Stimulated activated CD8-positive, alpha-beta memory T cell treated with anti-CD3 and anti-CD28 coated beads, Interleukin-15, amount 100 ng/mL, for 1 hour (primary cell): ENCODE measurements at regions not wholly inside any gene's neighbourhood (a gene's known extent, or its start where the extent isn't known, plus 50 kb on each side); places are given as distances from the start of the nearest gene placed in this dataset.

Experiments
- DNase-seq: peaks from one replicate; pipeline ENCODE4 v3.0.0-alpha.2; 2020; ENCODE audit warnings: low read depth

GRCh38 chr1:4424766-4425165 is 229.6 kb upstream of the AJAP1 start:
- DNase-seq = no peak

GRCh38 chr1:4425892-4426291 is 228.5 kb upstream of the AJAP1 start:
- DNase-seq = no peak

GRCh38 chr1:4428711-4429110 is 225.7 kb upstream of the AJAP1 start:
- no peak for DNase-seq

DNA sequence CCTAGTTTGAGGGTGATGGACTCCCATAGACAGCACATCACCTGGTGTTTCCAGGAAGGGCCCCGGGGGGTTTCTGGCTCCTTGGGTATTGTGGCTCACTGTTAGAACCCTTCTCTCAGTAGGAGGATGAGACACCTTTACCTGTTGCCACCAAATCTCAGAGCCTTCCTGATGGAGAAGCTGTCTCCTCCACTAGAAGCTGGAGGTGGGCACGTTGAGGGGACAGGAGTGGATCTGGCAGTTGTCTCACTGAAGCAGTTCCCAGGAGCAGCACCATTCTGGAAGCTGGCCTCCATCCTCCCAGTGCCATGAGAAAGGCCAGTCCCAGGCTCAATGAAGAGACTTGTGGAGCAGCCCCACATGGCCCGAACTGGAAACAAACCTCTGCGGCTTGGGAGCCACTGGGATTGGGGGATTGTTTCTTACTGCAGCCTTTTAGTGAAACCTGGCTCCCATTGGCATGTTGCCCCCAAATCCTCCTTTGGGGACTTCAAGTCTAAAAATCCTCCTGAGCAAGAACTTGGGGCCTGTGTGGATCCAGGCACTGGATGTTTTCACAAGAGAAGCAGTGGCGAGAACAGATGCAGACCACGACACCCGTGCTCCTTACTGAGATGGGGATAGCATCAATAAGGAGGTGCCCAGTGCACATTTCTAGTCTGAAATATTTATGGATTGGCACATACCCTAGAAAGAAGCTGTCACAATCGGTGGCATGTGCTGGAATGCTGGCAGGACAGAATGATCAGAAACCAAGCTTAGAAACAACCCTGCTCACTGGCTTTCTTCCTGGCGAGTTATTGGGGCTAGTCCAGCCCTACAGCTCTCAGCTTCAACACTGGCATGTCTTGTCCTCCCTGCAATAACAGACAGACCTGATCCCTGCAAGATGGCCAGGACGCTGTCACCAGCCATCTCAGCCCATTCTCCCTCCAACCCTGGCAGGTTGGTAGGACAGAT is 223.7 kb upstream of the AJAP1 start:
- DNase-seq = no peak

- no peak for DNase-seq
Observed at GRCh38 chr1:4431491-4431890, 222.9 kb upstream of the AJAP1 start.

DNA sequence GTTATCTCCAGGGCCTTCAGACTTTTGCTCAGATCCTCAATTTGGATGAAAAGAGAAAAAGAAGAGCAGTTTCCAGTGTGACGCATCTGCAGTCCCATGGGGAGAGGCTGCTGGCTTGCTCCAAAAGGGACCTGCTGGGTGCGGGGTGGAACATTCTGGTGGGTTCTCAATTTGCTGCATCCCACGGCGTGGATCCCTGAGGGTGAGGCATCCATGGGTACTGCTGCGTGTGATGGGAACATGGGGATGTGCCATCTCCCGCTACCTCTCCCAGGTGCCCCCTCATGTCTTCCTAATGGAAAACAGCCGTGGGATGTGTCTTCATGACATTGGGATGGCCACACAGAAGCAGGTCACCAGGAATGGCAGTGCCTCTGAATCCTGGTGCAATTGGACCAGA is 221.3 kb upstream of the AJAP1 start:
- DNase-seq = no peak

- no peak for DNase-seq
Observed at GRCh38 chr1:4444086-4444485, 210.3 kb upstream of the AJAP1 start.

DNA sequence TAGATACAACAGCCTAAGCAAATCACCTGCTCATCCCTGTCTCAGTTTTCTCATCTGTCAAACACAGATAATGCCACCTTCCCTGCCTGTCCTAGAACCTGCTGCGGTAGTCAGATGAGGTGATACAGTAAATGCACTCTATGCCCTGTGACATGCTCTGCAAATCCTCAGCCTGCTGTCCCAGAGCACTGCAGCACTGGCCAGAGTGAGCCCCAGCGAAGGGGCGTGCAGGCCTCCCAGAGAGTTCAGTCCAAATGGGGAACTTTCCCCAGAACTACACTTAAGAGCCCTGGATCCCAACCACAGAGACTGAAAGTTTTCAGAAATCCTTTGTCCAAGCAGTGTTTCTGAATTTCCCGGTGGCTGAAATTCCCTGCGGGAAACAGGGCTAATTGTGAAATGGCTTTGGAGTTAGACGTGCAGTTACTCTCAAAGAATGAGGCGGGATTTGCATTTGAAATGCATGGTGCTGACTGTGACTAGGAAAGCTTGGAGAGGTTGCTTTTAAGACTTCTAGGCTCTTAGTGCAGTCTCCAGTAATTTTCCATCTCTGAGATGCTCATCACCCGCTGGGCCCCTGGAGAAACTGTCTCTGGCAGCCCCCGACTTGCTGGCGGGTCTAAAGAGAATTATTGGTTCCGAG is 206.5 kb upstream of the AJAP1 start:
- DNase-seq = no peak

DNA sequence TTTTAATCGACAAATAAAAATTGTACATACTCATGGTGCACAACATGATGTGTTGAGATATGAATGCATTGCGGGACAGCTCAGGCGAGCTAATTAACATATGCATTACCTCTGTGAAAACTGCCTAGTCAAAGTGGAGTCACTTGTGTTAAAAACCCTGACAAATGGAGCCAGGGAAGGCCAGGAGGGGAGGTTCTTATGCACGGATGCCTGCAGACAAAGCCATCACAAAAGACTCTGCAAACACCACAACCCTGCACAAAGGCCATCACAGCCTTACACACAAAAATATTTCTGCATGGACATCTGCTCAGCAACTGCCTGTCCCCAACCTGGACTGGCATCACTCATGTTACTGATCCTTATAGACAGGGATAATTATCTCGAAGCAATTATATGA is 204.4 kb upstream of the AJAP1 start:
- no peak for DNase-seq

- DNase-seq = no peak
Observed at GRCh38 chr1:4452701-4453100, 201.7 kb upstream of the AJAP1 start.

DNA sequence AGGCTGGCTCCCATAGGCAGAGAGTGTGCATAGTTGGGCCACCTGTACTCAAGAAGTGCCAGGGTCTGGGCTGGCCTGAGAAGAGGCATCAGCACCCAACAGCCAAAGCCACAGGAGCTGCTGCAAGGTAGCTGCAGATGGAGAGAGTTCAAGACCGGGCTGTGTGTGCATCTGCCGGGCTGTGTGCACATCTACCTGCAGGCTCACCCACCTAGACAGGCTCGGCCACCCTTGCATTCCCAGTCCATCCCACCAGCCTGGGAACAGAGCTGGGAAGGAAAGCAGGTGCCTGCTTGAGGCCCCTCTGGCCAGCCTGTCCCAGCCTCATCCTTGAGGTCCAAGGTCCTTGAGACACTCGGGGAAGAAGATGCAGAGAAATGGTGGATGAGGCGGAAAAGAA is 194.4 kb upstream of the AJAP1 start:
- no peak for DNase-seq

DNA sequence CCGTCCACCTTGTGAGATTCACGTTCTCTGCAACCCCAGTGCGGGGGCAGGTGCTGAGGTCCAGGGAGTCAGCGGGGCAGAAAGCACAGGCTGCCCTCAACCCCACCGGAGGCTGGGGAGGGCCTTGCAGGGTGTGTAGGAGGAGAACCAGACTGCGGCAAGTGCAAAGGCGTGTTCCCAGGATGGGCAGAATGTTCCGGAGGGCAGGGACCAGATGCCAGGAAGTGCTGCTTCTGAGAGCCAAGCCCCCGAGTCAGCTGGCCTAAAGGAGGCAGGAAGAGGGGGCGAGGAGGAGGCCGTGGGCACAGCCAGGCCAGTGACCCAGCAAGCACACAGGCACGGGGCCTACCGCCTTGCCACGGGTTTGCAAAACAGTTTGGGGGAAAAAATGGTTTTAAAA is 193.8 kb upstream of the AJAP1 start:
- DNase-seq = no peak

DNA sequence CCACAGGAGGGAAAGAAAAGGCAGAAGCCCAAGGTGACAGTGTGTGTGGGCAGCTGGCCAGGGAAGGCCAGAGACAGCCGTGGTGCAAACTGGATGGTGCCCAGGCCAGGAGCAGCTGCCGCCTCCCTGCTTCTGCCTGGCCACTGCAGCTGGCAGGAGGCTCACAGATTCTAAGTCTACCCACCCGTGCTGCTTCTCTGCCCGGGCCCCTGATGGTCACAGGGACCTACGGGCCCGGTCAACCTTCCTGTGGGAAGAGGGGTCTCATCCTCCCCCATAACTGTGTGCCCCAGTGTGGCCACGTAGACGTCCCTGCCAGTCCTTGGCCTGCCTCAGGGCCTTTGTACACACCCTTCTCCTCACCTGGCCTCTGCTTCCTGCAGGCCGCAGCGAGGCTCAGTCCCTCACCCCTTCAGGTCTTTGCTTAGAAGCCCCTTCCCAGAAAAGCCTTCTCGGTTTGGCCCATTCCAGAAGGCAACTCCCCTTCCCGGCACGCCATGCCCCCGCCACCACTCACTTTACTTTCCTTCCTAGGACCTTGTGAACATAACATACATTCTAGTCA is 192.6 kb upstream of the AJAP1 start:
- no peak for DNase-seq

- DNase-seq = no peak
Observed at GRCh38 chr1:4462831-4463484, 191.5 kb upstream of the AJAP1 start.

- DNase-seq = no peak
Observed at GRCh38 chr1:4463631-4464030, 190.8 kb upstream of the AJAP1 start.

DNA sequence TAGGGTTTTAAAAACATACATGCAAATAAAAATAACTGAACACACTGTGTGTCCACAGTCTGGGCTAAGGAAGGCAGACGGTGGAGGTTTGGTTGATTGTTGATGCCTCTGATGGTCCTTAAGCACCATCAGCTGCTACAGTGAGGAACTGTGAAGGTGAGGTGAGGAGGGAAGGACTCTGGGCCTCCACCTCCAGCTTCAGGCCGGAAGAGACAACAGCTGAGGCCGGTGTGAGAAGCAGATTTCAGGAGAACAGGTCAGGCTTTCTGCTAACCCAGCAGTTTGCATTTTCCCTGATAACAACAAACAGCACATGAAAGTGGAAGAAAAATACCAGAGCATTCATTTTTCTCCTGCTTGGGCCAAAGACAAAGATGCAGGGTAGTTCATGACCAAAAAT is 189.9 kb upstream of the AJAP1 start:
- no peak for DNase-seq

- DNase-seq = no peak
Observed at GRCh38 chr1:4467241-4467640, 187.2 kb upstream of the AJAP1 start.

- DNase-seq = no peak
Observed at GRCh38 chr1:4468386-4468785, 186.0 kb upstream of the AJAP1 start.

DNA sequence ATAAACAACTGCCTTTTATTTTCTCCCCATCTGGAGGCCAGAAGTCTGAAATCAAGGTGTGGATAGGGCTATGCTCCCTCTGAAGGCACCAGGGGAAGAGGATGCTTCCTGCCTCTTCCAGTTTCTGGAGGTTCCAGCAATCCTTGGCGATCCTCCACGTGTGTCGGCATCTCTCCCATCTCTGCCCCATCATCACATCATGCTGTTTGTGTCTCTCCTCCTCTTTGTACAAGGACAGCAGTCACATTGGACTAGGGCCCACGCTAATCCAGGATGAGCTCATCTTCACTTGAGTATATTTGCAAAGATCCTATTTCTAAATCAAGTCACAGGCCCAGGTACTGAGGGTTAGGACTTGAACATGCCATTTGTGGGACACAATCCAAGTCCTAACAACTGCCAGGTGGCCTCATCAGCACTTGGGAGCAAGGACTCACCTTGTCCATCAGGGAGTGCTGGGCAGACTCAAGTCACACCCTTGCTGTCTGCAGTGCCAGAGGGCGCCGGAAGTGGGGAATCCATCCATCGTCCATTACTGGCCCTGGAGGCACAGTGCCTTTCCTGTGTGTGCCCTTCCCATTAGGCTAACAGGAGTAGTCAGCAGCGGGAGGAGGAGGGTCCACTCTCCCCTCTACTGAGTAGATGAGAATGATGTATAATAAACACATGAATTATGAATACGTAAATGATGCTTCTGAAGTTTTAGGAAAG is 185.4 kb upstream of the AJAP1 start:
- DNase-seq = no peak

DNA sequence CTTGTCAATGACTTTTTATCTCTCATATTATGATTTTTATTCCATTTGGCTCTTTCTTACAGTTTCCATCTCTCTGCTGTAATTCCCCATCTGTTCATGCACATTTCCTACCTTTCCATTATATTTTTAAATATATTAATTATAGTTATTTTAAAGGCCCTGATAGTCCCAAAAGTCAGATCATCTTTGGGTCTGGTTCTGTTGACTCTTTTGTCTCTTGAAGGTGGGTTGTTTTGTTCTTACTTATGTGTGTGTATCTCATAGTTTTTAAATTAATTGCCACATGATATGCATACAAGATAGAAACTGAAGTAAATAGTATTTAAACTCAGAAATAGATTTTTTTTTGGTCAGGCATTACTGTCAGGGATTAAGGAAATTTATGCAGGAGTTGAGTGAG is 178.0 kb upstream of the AJAP1 start:
- no peak for DNase-seq

DNA sequence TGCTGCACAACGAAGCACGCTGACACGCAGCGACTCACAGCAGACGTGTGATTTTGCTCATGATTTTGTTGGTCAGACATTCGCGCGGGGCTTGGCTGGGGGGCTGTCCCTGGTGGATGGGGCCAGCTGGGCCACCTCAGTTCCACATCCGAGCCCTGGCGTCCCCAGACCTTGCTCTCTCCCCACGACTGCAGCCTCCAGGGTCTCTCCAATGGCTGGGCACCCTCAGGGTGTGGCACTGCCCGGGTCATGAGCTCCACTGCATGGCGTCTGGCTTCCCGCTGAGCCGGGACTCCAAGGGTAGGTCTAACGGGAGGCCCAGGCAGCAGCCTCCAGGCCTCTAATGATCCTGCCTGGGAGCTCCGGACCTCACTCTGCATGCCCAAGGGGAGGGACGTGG is 173.0 kb upstream of the AJAP1 start:
- DNase-seq = no peak

DNA sequence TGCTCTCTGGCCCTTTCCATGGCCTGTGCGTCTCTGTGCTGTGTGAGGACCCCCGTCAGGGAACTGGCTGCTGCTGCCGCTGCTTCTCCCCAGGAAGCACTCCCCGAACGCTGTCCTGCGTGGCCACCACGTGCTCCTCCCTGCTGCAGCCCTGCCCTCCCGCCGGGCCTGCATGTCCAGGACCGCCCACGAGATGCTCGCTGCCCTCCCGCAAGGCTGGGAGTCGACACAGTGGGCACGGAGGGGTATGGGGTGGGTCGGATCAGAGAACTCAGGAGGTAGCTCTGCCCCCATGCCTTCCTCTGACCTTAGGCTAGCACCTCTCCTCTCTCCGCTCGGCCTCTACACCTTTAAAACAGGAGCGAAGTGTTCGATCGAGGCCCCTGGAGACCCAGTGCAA is 171.9 kb upstream of the AJAP1 start:
- DNase-seq = no peak
